OCI-LY7 (cell line): ENCODE measurements at regions not wholly inside any gene's neighbourhood (a gene's known extent, or its start where the extent isn't known, plus 50 kb on each side); places are given as distances from the start of the nearest gene placed in this dataset.

ENCODE experiments used
- BruUV-seq: library from RNA; stranded (reverse); fragments of 400-500 nt; replicated peaks from 2 replicates; lab custom pipeline; 2021; lab: Mats Ljungman, UMichigan
- CTCF ChIA-PET: fragments of 300-600 bp; sonication (Branson Sonifier 250); formaldehyde crosslinking; loops from one replicate; lab custom pipeline; 2022; ENCODE audit warnings: antibody characterized with exemption; ENCODE audit not compliant: unreplicated experiment; lab: Charles Lee
- POLR2A ChIA-PET: fragments of 300-600 bp; sonication (Branson Sonifier 250); formaldehyde crosslinking; loops from one replicate; lab custom pipeline; 2022; ENCODE audit warnings: antibody characterized with exemption; lab: Charles Lee
- DNase-seq: peaks from one replicate; pipeline ENCODE4 v3.0.0-alpha.2; 2015; ENCODE audit warnings: low spot score
- H2AFZ ChIP-seq: fragments of 200-600 bp; sonication (generic), shearing (Covaris generic); 2 replicates; pipeline ENCODE4 v1.6.1; 2014; ENCODE audit warnings: mild to moderate bottlenecking, antibody characterized with exemption, low read length, moderate library complexity
- H3K27ac ChIP-seq: fragments of 200-600 bp; sonication (generic); 2 replicates; pipeline ENCODE4 v1.5.1; 2014; ENCODE audit warnings: mixed run types, low read depth, mild to moderate bottlenecking, moderate library complexity, low read length, inconsistent platforms; ENCODE audit not compliant: poor library complexity, severe bottlenecking
- H3K36me3 ChIP-seq: fragments of 200-600 bp; sonication (generic); 2 replicates; pipeline ENCODE4 v1.6.1; 2014; ENCODE audit warnings: mild to moderate bottlenecking, antibody characterized with exemption, low read length, moderate library complexity, mixed read lengths; ENCODE audit not compliant: insufficient read depth
- H3K4me1 ChIP-seq: fragments of 200-600 bp; sonication (generic); 2 replicates; pipeline ENCODE4 v1.5.1; 2014; ENCODE audit warnings: mild to moderate bottlenecking, low read length; ENCODE audit not compliant: insufficient read depth, poor library complexity, severe bottlenecking
- H3K4me2 ChIP-seq: fragments of 200-600 bp; sonication (generic); 2 replicates; pipeline ENCODE4 v1.6.1; 2014; ENCODE audit warnings: mild to moderate bottlenecking, low read length
- H3K4me3 ChIP-seq: fragments of 200-600 bp; sonication (generic); 2 replicates; pipeline ENCODE4 v1.5.1; 2014; ENCODE audit warnings: mild to moderate bottlenecking, low read depth, low read length; ENCODE audit not compliant: poor library complexity, severe bottlenecking
- H3K79me2 ChIP-seq: fragments of 200-600 bp; sonication (generic); 2 replicates; pipeline ENCODE4 v1.6.1; 2016; ENCODE audit warnings: low read depth, mild to moderate bottlenecking, low read length, moderate library complexity, mixed read lengths; ENCODE audit not compliant: insufficient read depth
- H3K9me2 ChIP-seq: fragments of 200-600 bp; sonication (generic); 2 replicates; pipeline ENCODE4 v1.6.1; 2016; ENCODE audit warnings: mild to moderate bottlenecking, low read length, mixed read lengths; ENCODE audit not compliant: insufficient read depth
- H3K9me3 ChIP-seq: fragments of 200-600 bp; sonication (generic); 2 replicates; pipeline ENCODE4 v1.6.1; 2014; ENCODE audit warnings: mild to moderate bottlenecking, mixed run types, low read length, mixed read lengths
- H4K20me1 ChIP-seq: fragments of 200-600 bp; sonication (generic); 2 replicates; pipeline ENCODE4 v1.6.1; 2014; ENCODE audit warnings: mild to moderate bottlenecking, antibody characterized with exemption, low read length, moderate library complexity, mixed read lengths; ENCODE audit not compliant: insufficient read depth
- CTCF ChIP-seq: fragments of 200-600 bp; sonication (generic); conservative IDR thresholded peaks from 2 replicates; pipeline ENCODE4 v1.5.1; 2014; ENCODE audit warnings: mild to moderate bottlenecking, antibody characterized with exemption, low read length, moderate library complexity, mixed read lengths
- EZH2phosphoT487 ChIP-seq: fragments of 200-600 bp; sonication (generic); IDR thresholded peaks from 2 replicates; pipeline ENCODE4 v1.6.1; 2018; ENCODE audit warnings: low read depth, borderline replicate concordance, mild to moderate bottlenecking, mixed run types, antibody characterized with exemption, low read length, moderate library complexity, mixed read lengths
- intact Hi-C: fragments of 100-400 bp; cut with micrococcal nuclease; formaldehyde crosslinking; loops from one replicate; pipeline ENCODE4 v1.10.0; 2022; ENCODE audit not compliant: unreplicated experiment

DNA sequence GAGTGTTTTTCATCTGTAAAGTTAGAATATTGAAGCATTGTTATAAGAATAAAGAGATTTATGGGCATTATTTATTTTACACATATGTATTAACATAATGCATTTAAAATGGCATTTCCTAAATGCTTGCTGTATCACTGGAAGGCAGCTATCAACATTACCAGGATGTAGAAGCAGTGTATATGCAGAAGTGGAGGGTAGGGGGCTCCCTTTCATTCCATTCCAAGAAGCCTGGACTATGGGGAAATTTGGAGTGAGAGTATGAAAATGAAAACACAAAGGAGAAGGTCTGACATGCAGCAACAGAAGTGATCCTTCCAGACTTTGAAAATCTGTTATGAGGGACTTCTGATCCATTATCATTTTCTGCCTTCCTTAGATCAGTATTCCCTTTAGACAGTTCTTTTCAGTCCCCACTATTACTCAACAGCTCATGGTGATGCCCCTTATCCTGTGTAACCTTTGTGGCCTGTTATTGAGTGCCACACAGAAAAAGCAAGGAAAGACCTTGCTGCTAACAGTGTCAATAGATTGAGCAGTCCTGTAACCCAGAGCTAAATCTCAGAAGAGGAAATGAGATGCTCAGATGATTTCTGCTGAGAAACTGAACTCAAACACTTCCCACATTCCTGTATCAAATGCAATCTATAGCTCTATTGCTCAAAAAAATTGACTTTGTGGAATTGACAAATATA is 216.6 kb downstream of the HNMT start:
- no TSS peak for BruUV-seq
- H3K79me2 ChIP-seq = no peaks in the 10 kb centered on the region
- POLR2A ChIA-PET = interaction anchor here (0.5 kb wide), 1 partner anchor 15 kb away, joined by 3 read pairs; no protein-coding TSS in a partner anchor
- H2AFZ ChIP-seq = no peak overlapping the region
- no peak for TF ChIP-seq EZH2phosphoT487
- 0 out of 2 replicates have a peak, but pooled peaks have one; percentile 9 for TF ChIP-seq CTCF
- intact Hi-C loops = no loop called here
- no peak for DNase-seq
- no peak overlapping the region for H3K4me2 ChIP-seq
- no peaks in the 10 kb centered on the region for H3K36me3 ChIP-seq
- H4K20me1 ChIP-seq = no peaks in the 10 kb centered on the region
- CTCF ChIA-PET = no interaction called here
- no peaks in the 10 kb centered on the region for H3K9me2 ChIP-seq
- no peaks in the 10 kb centered on the region for H3K9me3 ChIP-seq
- H3K4me1 ChIP-seq = no peaks in the 10 kb centered on the region
- H3K27ac ChIP-seq = no peak overlapping the region
- H3K4me3 ChIP-seq = no peak overlapping the region

GRCh38 chr2:138182250-138182936 is 218.1 kb downstream of the HNMT start:
- no peak for TF ChIP-seq EZH2phosphoT487
- no peak for TF ChIP-seq CTCF
- Histone ChIP-seq H3K79me2 (no peaks in the 10 kb centered on the region), H3K36me3 (no peaks in the 10 kb centered on the region), H3K27ac (no peak overlapping the region), H3K9me3 (no peaks in the 10 kb centered on the region), H3K4me3 (no peak overlapping the region), H3K4me2 (no peak overlapping the region), H4K20me1 (no peaks in the 10 kb centered on the region), H3K9me2 (no peaks in the 10 kb centered on the region), H2AFZ (no peak overlapping the region), H3K4me1 (no peaks in the 10 kb centered on the region)
- ChIA-PET CTCF (no interaction called here), POLR2A (interaction anchor here (1.0 kb wide), 1 partner anchor 56 kb away, joined by 3 read pairs; no protein-coding TSS in a partner anchor)
- intact Hi-C loops = no loop called here
- no TSS peak for BruUV-seq
- no peak for DNase-seq

- no TSS peak for BruUV-seq
- H4K20me1 ChIP-seq = no peaks in the 10 kb centered on the region
- POLR2A ChIA-PET = interaction anchor here (1.0 kb wide), 1 partner anchor 56 kb away, joined by 3 read pairs; no protein-coding TSS in a partner anchor
- CTCF ChIA-PET = no interaction called here
- no peaks in the 10 kb centered on the region for H3K36me3 ChIP-seq
- H3K9me3 ChIP-seq = no peaks in the 10 kb centered on the region
- TF ChIP-seq EZH2phosphoT487 = no peak
- no peak for TF ChIP-seq CTCF
- no peaks in the 10 kb centered on the region for H3K79me2 ChIP-seq
- no peak for DNase-seq
- H3K4me2 ChIP-seq = no peak overlapping the region
- no peak overlapping the region for H3K4me3 ChIP-seq
- intact Hi-C loops = no loop called here
- no peak overlapping the region for H2AFZ ChIP-seq
- no peaks in the 10 kb centered on the region for H3K4me1 ChIP-seq
- H3K9me2 ChIP-seq = no peaks in the 10 kb centered on the region
- no peak overlapping the region for H3K27ac ChIP-seq
Observed at GRCh38 chr2:138182937-138183312, 218.7 kb downstream of the HNMT start.
